ENCODE measurements at regions not wholly inside any gene's neighbourhood (a gene's known extent, or its start where the extent isn't known, plus 50 kb on each side); places are given as distances from the start of the nearest gene placed in this dataset.

GRCh38 chr1:79069828-79070227 is 63.3 kb upstream of the ADGRL4 start:
- Histone ChIP-seq H3K27ac (ENCODE audit: insufficient read depth, low read depth, low read length, poor library complexity, severe bottlenecking) (no peak overlapping the region), H3K9me3 (ENCODE audit: control insufficient read depth, low read length) (no peaks in the 10 kb centered on the region), H3K4me1 (ENCODE audit: control insufficient read depth, insufficient read depth, low read length) (no peaks in the 10 kb centered on the region), H3K27me3 (ENCODE audit: control insufficient read depth, insufficient read depth, low read length, poor library complexity, severe bottlenecking) (no peaks in the 10 kb centered on the region), H3K36me3 (ENCODE audit: control insufficient read depth, insufficient read depth, low read length) (no peaks in the 10 kb centered on the region), H3K4me3 (ENCODE audit: insufficient read depth, low read depth, low read length) (no peak overlapping the region)
- 94 to 95% methylated on average over 3 of the region's 3 CpGs for WGBS, 2 experiments

GRCh38 chr1:79059341-79059740 is 52.8 kb upstream of the ADGRL4 start:
- no peaks in the 10 kb centered on the region for H3K27me3 ChIP-seq (ENCODE audit: control insufficient read depth, insufficient read depth, low read length, poor library complexity, severe bottlenecking)
- no peaks in the 10 kb centered on the region for H3K36me3 ChIP-seq (ENCODE audit: control insufficient read depth, insufficient read depth, low read length)
- no peaks in the 10 kb centered on the region for H3K9me3 ChIP-seq (ENCODE audit: control insufficient read depth, low read length)
- no peak overlapping the region for H3K4me3 ChIP-seq (ENCODE audit: insufficient read depth, low read depth, low read length)
- H3K27ac ChIP-seq (ENCODE audit: insufficient read depth, low read depth, low read length, poor library complexity, severe bottlenecking), result no peak overlapping the region
- H3K4me1 ChIP-seq (ENCODE audit: control insufficient read depth, insufficient read depth, low read length), result no peaks in the 10 kb centered on the region
- 95 to 97% methylated on average over 2 of the region's 2 CpGs for WGBS, 2 experiments
